Activated naive CD8-positive, alpha-beta T cell treated with anti-CD3 and anti-CD28 coated beads, Interleukin-2, amount 10 ng/mL, durations not matched to agents 7 days and 5 days (primary cell): ENCODE measurements at regions not wholly inside any gene's neighbourhood (a gene's known extent, or its start where the extent isn't known, plus 50 kb on each side); places are given as distances from the start of the nearest gene placed in this dataset.
A peak's percentile ranks its signal among the peaks of the same experiment; 100 is the strongest.
"Not testable (repeated sequence)": the region's sequence is repeated elsewhere in the genome, so short reads cannot be mapped to it uniquely, and the experiment has no call there.

Experiments used
- ATAC-seq: fragments of 150-1000 bp; cut with Tn5 transposase; one replicate; pipeline ENCODE4 v1.10.0; 2021; ENCODE audit warnings: low read depth, moderate library complexity
- POLR2A ChIA-PET: fragments of 350-600 bp; sonication (Branson Sonifier 250); formaldehyde crosslinking; loops from one replicate; lab custom pipeline; 2021; ENCODE audit warnings: antibody characterized with exemption; lab: Charles Lee
- DNase-seq: peaks from one replicate; pipeline ENCODE4 v3.0.0; 2021
- H3K27ac Mint-ChIP-seq: one replicate; pipeline ENCODE4 v1.8.0; 2022; ENCODE audit warnings: mild to moderate bottlenecking, mixed read lengths
- H3K27me3 Mint-ChIP-seq: one replicate; pipeline ENCODE4 v1.8.0; 2022; ENCODE audit warnings: mild to moderate bottlenecking, moderate library complexity, mixed read lengths
- H3K36me3 Mint-ChIP-seq: one replicate; pipeline ENCODE4 v1.8.0; 2021; ENCODE audit warnings: mild to moderate bottlenecking, mixed read lengths
- H3K4me1 Mint-ChIP-seq: one replicate; pipeline ENCODE4 v1.8.0; 2021; ENCODE audit warnings: mixed read lengths
- H3K4me3 Mint-ChIP-seq: one replicate; pipeline ENCODE4 v1.8.0; 2022; ENCODE audit warnings: mild to moderate bottlenecking, moderate library complexity, mixed read lengths
- H3K9me3 Mint-ChIP-seq: one replicate; pipeline ENCODE4 v1.8.0; 2021; ENCODE audit warnings: mixed read lengths

DNA sequence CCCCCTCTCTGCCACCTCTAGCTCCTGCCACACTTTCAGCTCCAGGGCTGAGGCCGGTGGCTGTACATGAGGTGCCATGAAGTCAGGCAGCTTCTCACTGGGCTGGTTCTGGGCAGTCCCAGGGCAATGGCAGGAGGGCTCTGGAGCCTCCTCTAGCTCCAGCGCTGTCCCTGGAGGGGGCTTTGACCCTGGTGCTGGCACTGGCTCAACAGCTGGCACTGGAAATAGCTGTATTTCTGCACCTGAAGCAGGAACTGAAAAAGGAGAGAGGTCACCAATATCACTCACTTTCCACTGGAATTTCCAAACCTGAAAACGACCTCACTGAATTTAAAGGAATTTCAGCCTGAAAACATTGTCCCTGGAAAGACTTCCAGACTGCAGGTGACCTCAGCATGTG lies 1558.1 kb downstream of the TSPY10 start:
- H3K4me1 Mint-ChIP-seq, H3K9me3 Mint-ChIP-seq, H3K27ac Mint-ChIP-seq, ATAC-seq, H3K36me3 Mint-ChIP-seq, H3K4me3 Mint-ChIP-seq, POLR2A ChIA-PET, H3K27me3 Mint-ChIP-seq, DNase-seq: not testable (repeated sequence)

GRCh38 chrY:11097498-11097897 lies 1569.8 kb downstream of the TSPY10 start:
- H3K4me3 Mint-ChIP-seq, POLR2A ChIA-PET, H3K27ac Mint-ChIP-seq, H3K27me3 Mint-ChIP-seq, H3K36me3 Mint-ChIP-seq, ATAC-seq, H3K4me1 Mint-ChIP-seq, DNase-seq, H3K9me3 Mint-ChIP-seq: not testable (repeated sequence)

- H3K27ac Mint-ChIP-seq, H3K36me3 Mint-ChIP-seq, DNase-seq, H3K4me1 Mint-ChIP-seq, ATAC-seq, POLR2A ChIA-PET, H3K9me3 Mint-ChIP-seq, H3K27me3 Mint-ChIP-seq, H3K4me3 Mint-ChIP-seq: not testable (repeated sequence)
Measured at GRCh38 chrY:11098419-11098818, 1570.7 kb downstream of the TSPY10 start.

- H3K4me3 Mint-ChIP-seq, result no peak overlapping the region
- H3K36me3 Mint-ChIP-seq, result no peaks in the 10 kb centered on the region
- no peak for ATAC-seq
- H3K27ac Mint-ChIP-seq, result no peak overlapping the region
- no peaks in the 10 kb centered on the region for H3K27me3 Mint-ChIP-seq
- DNase-seq, result no peak
- POLR2A ChIA-PET, result no interaction called here
- H3K4me1 Mint-ChIP-seq, result no peaks in the 10 kb centered on the region
- H3K9me3 Mint-ChIP-seq, result peaks cover 1% of the 10 kb centered on the region
Measured at GRCh38 chrY:11099004-11099403, 1571.3 kb downstream of the TSPY10 start.

GRCh38 chrY:11100472-11100871 lies 1572.8 kb downstream of the TSPY10 start:
- POLR2A ChIA-PET, H3K4me3 Mint-ChIP-seq, H3K36me3 Mint-ChIP-seq, H3K27ac Mint-ChIP-seq, H3K9me3 Mint-ChIP-seq, H3K4me1 Mint-ChIP-seq, H3K27me3 Mint-ChIP-seq, ATAC-seq, DNase-seq: not testable (repeated sequence)

DNA sequence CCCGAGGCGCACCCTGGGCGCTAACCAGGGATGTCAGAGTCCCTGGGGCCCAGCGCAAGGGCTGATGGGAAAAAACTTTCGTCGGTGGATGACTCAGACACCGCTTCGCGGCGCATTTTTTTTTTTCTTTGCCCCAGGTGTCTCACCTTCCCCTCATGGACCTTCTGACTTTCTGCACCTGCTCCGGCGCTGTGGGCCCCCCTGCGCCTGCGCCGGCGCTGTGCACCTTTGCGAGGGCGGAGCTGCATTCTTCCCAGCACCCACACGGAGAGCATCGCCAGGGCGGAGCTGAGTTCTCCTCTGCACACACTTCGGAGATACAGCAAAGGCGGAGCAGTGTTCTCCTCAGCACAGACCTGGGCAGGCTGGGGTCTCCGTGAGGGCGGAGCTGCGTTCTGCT lies 1575.3 kb downstream of the TSPY10 start:
- H3K4me3 Mint-ChIP-seq, H3K9me3 Mint-ChIP-seq, H3K36me3 Mint-ChIP-seq, DNase-seq, H3K27me3 Mint-ChIP-seq, ATAC-seq, H3K27ac Mint-ChIP-seq, POLR2A ChIA-PET, H3K4me1 Mint-ChIP-seq: not testable (repeated sequence)

DNA sequence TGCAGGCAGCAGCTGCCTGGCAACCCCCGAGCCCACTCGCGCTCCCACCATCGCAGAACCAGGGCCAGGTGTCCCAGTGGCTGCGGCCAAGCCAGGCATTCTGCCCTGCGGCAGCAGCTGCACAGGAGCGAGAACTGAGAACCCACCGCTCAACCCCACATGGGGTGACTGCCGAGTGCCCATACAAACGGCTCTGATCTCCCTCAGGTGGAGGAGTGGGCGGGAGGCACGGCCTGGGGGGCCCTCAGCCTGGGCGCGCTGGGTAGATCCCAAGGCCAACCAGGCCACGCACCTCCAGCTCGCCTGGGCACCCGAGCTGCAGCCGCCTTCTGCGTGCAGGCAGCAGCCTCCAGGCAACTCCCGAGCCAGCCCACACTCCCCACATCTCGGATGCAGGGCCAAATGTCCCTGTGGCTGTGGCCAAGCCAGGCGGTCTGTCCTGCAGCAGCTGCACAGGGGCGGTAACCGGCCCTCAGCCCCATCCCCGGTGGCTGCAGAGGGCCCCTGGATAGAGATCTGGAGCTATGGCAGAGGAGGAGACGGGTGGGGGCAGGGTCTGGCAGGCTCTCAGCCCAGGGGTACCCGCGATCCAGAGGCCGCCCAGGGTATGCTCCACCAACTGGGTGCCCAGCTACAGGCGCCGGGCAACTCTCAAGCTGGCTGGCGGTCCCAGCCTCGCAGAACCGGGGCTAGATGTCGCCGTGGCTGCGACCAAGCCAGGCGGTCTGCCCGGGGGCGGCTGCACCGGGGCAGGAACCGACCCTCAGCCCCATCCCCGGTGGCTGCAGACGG lies 1579.6 kb downstream of the TSPY10 start:
- DNase-seq, H3K4me3 Mint-ChIP-seq, H3K9me3 Mint-ChIP-seq, H3K4me1 Mint-ChIP-seq, ATAC-seq, POLR2A ChIA-PET, H3K27ac Mint-ChIP-seq, H3K36me3 Mint-ChIP-seq, H3K27me3 Mint-ChIP-seq: not testable (repeated sequence)

GRCh38 chrY:11151724-11152123 lies 1549.3 kb upstream of the USP9Y start:
- H3K9me3 Mint-ChIP-seq, DNase-seq, POLR2A ChIA-PET, H3K27me3 Mint-ChIP-seq, H3K4me1 Mint-ChIP-seq, H3K27ac Mint-ChIP-seq, H3K36me3 Mint-ChIP-seq, H3K4me3 Mint-ChIP-seq, ATAC-seq: not testable (repeated sequence)

GRCh38 chrY:11156100-11156499 lies 1544.9 kb upstream of the USP9Y start:
- POLR2A ChIA-PET, H3K27ac Mint-ChIP-seq, ATAC-seq, H3K36me3 Mint-ChIP-seq, DNase-seq, H3K4me1 Mint-ChIP-seq, H3K27me3 Mint-ChIP-seq, H3K9me3 Mint-ChIP-seq, H3K4me3 Mint-ChIP-seq: not testable (repeated sequence)

- H3K27me3 Mint-ChIP-seq, H3K36me3 Mint-ChIP-seq, ATAC-seq, POLR2A ChIA-PET, H3K27ac Mint-ChIP-seq, H3K4me1 Mint-ChIP-seq, H3K9me3 Mint-ChIP-seq, H3K4me3 Mint-ChIP-seq, DNase-seq: not testable (repeated sequence)
Measured at GRCh38 chrY:11156846-11157245, 1544.2 kb upstream of the USP9Y start.

DNA sequence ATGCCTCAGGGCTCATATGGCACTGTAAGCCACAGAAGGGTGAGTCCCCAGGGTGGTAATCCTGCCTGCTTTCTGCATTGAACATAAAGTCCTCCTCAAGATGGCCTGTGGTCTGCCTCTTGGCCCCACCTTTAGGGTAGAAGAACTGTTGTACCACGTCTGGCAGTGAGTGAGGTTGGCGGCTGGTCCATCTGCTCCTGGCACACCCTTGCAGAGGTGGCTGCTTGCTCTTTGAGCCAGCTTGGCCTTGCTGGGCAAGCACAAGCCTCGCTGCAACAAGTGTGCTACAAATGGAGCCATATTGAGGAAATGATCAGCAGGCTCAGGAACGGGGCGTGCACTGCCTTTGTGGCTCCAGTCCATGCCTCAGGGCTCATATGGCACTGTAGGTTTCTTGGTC lies 1524.0 kb upstream of the USP9Y start:
- H3K36me3 Mint-ChIP-seq, DNase-seq, H3K4me3 Mint-ChIP-seq, H3K27me3 Mint-ChIP-seq, H3K4me1 Mint-ChIP-seq, ATAC-seq, H3K9me3 Mint-ChIP-seq, POLR2A ChIA-PET, H3K27ac Mint-ChIP-seq: not testable (repeated sequence)

- H3K4me1 Mint-ChIP-seq, H3K36me3 Mint-ChIP-seq, H3K4me3 Mint-ChIP-seq, POLR2A ChIA-PET, ATAC-seq, DNase-seq, H3K27me3 Mint-ChIP-seq, H3K27ac Mint-ChIP-seq, H3K9me3 Mint-ChIP-seq: not testable (repeated sequence)
Measured at GRCh38 chrY:11201133-11201532, 1499.9 kb upstream of the USP9Y start.

- peak overlapping the region; percentile 10 for H3K4me3 Mint-ChIP-seq
- ATAC-seq, H3K4me1 Mint-ChIP-seq, POLR2A ChIA-PET, H3K36me3 Mint-ChIP-seq, H3K27ac Mint-ChIP-seq, DNase-seq, H3K27me3 Mint-ChIP-seq, H3K9me3 Mint-ChIP-seq: not testable (repeated sequence)
Measured at GRCh38 chrY:11214851-11215250, 1486.2 kb upstream of the USP9Y start.
